Neuron (in vitro differentiated cells): ENCODE measurements at regions not wholly inside any gene's neighbourhood (a gene's known extent, or its start where the extent isn't known, plus 50 kb on each side); places are given as distances from the start of the nearest gene placed in this dataset.

Experiments used
- H2AFZ ChIP-seq: one replicate; pipeline ENCODE4 v1.6.1; 2013; ENCODE audit warnings: low read depth, mild to moderate bottlenecking, inconsistent platforms, low read length, moderate library complexity
- H3K27me3 ChIP-seq: one replicate; pipeline ENCODE4 v1.6.1; 2013; ENCODE audit warnings: low read length; ENCODE audit not compliant: insufficient read depth
- H3K36me3 ChIP-seq: one replicate; pipeline ENCODE4 v1.6.1; 2013; ENCODE audit warnings: low read length; ENCODE audit not compliant: insufficient read depth
- H3K4me1 ChIP-seq: one replicate; pipeline ENCODE4 v1.6.1; 2013; ENCODE audit warnings: low read length; ENCODE audit not compliant: insufficient read depth
- H3K4me3 ChIP-seq: 2 replicates; pipeline ENCODE4 v1.5.1; 2013; ENCODE audit warnings: mild to moderate bottlenecking, low read length, moderate library complexity
- H3K9me3 ChIP-seq: one replicate; pipeline ENCODE4 v1.6.1; 2013; ENCODE audit warnings: low read length

GRCh38 chr11:128174465-128175291 lies 412.7 kb downstream of the ETS1 start:
- Histone ChIP-seq H2AFZ (no peak overlapping the region), H3K36me3 (no peaks in the 10 kb centered on the region), H3K4me3 (no peak overlapping the region), H3K27me3 (no peaks in the 10 kb centered on the region), H3K4me1 (peaks cover 14% of the 10 kb centered on the region), H3K9me3 (no peaks in the 10 kb centered on the region)

- Histone ChIP-seq H3K4me3 (no peak overlapping the region), H3K4me1 (peaks cover 14% of the 10 kb centered on the region), H3K27me3 (no peaks in the 10 kb centered on the region), H3K9me3 (no peaks in the 10 kb centered on the region), H3K36me3 (no peaks in the 10 kb centered on the region), H2AFZ (no peak overlapping the region)
Observed at GRCh38 chr11:128172046-128172878, 415.1 kb downstream of the ETS1 start.

- H2AFZ ChIP-seq, result no peak overlapping the region
- H3K9me3 ChIP-seq, result no peaks in the 10 kb centered on the region
- no peaks in the 10 kb centered on the region for H3K36me3 ChIP-seq
- no peaks in the 10 kb centered on the region for H3K27me3 ChIP-seq
- H3K4me1 ChIP-seq, result peaks cover 14% of the 10 kb centered on the region
- H3K4me3 ChIP-seq, result no peak overlapping the region
Observed at GRCh38 chr11:128171506-128171905, 415.9 kb downstream of the ETS1 start.

- Histone ChIP-seq H2AFZ (no peak overlapping the region), H3K4me1 (peaks cover 16% of the 10 kb centered on the region), H3K9me3 (no peaks in the 10 kb centered on the region), H3K36me3 (no peaks in the 10 kb centered on the region), H3K4me3 (no peak overlapping the region), H3K27me3 (no peaks in the 10 kb centered on the region)
Observed at GRCh38 chr11:128165572-128165971, 421.8 kb downstream of the ETS1 start.

GRCh38 chr11:128164080-128164741 lies 423.1 kb downstream of the ETS1 start:
- Histone ChIP-seq H2AFZ (peak overlapping the region; percentile 60), H3K27me3 (no peaks in the 10 kb centered on the region), H3K9me3 (no peaks in the 10 kb centered on the region), H3K4me3 (peak overlapping the region; percentile 2), H3K36me3 (no peaks in the 10 kb centered on the region), H3K4me1 (peaks cover 16% of the 10 kb centered on the region)

- Histone ChIP-seq H3K36me3 (no peaks in the 10 kb centered on the region), H3K4me3 (no peak overlapping the region), H3K27me3 (no peaks in the 10 kb centered on the region), H3K9me3 (no peaks in the 10 kb centered on the region), H2AFZ (no peak overlapping the region), H3K4me1 (peaks cover 22% of the 10 kb centered on the region)
Observed at GRCh38 chr11:128161994-128162393, 425.4 kb downstream of the ETS1 start.

GRCh38 chr11:128161436-128161835 lies 425.9 kb downstream of the ETS1 start:
- H2AFZ ChIP-seq, result no peak overlapping the region
- peaks cover 24% of the 10 kb centered on the region for H3K4me1 ChIP-seq
- no peaks in the 10 kb centered on the region for H3K27me3 ChIP-seq
- H3K9me3 ChIP-seq, result no peaks in the 10 kb centered on the region
- H3K36me3 ChIP-seq, result no peaks in the 10 kb centered on the region
- H3K4me3 ChIP-seq, result no peak overlapping the region

GRCh38 chr11:128158860-128159259 lies 428.5 kb downstream of the ETS1 start:
- H3K4me3 ChIP-seq, result no peak overlapping the region
- H3K4me1 ChIP-seq, result peaks cover 21% of the 10 kb centered on the region
- H2AFZ ChIP-seq, result no peak overlapping the region
- H3K36me3 ChIP-seq, result no peaks in the 10 kb centered on the region
- H3K27me3 ChIP-seq, result no peaks in the 10 kb centered on the region
- no peaks in the 10 kb centered on the region for H3K9me3 ChIP-seq

- Histone ChIP-seq H3K4me3 (peak overlapping the region; percentile 34), H3K27me3 (no peaks in the 10 kb centered on the region), H3K4me1 (peaks cover 20% of the 10 kb centered on the region), H3K36me3 (no peaks in the 10 kb centered on the region), H3K9me3 (no peaks in the 10 kb centered on the region), H2AFZ (no peak overlapping the region)
Observed at GRCh38 chr11:128157423-128158298, 429.7 kb downstream of the ETS1 start.

- no peaks in the 10 kb centered on the region for H3K27me3 ChIP-seq
- H3K4me3 ChIP-seq, result no peak overlapping the region
- H3K9me3 ChIP-seq, result no peaks in the 10 kb centered on the region
- H3K36me3 ChIP-seq, result no peaks in the 10 kb centered on the region
- no peak overlapping the region for H2AFZ ChIP-seq
- peaks cover 14% of the 10 kb centered on the region for H3K4me1 ChIP-seq
Observed at GRCh38 chr11:128156486-128156885, 430.9 kb downstream of the ETS1 start.

GRCh38 chr11:128155590-128155989 lies 431.8 kb downstream of the ETS1 start:
- H3K4me1 ChIP-seq, result peaks cover 14% of the 10 kb centered on the region
- no peaks in the 10 kb centered on the region for H3K36me3 ChIP-seq
- H2AFZ ChIP-seq, result no peak overlapping the region
- H3K27me3 ChIP-seq, result no peaks in the 10 kb centered on the region
- H3K9me3 ChIP-seq, result no peaks in the 10 kb centered on the region
- no peak overlapping the region for H3K4me3 ChIP-seq

GRCh38 chr11:128153697-128154048 lies 433.7 kb downstream of the ETS1 start:
- H2AFZ ChIP-seq, result no peak overlapping the region
- H3K4me3 ChIP-seq, result no peak overlapping the region
- no peaks in the 10 kb centered on the region for H3K36me3 ChIP-seq
- peaks cover 14% of the 10 kb centered on the region for H3K4me1 ChIP-seq
- H3K9me3 ChIP-seq, result no peaks in the 10 kb centered on the region
- no peaks in the 10 kb centered on the region for H3K27me3 ChIP-seq
